ENCODE measurements at regions not wholly inside any gene's neighbourhood (a gene's known extent, or its start where the extent isn't known, plus 50 kb on each side); places are given as distances from the start of the nearest gene placed in this dataset.

DNA sequence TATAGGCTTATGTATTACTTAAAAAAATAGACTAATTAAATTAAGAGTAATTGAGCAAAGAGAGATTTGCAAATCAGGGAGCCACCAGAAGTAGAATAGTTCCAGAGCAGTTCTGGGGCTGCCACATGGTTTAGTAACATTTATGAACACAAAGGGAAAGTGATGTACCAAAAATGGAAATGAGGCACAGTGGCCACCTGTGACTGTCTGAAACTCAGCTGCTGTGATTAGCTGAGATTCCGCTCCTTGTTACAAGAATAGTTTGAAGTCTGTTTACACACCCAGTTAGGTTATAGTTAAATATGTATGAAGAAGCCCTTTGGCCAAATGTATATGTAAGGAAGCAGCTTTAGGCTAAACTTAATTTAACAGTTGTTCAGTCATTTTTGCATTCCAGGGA, 901.5 kb upstream of the CHORDC1 start:
- Histone ChIP-seq H3K9me3 (ENCODE audit: control insufficient read depth in 1 of 2, low read length in 2 of 2) (no peaks in the 10 kb centered on the region), H3K36me3 (ENCODE audit: control insufficient read depth in 1 of 2, insufficient read depth in 2 of 2, low read length in 2 of 2) (no peaks in the 10 kb centered on the region), H3K9ac (ENCODE audit: low read depth in 1 of 2, low read length in 2 of 2) (no peak overlapping the region), H3K27ac (ENCODE audit: low read depth, low read length) (no peak overlapping the region), H3K27me3 (ENCODE audit: control insufficient read depth in 1 of 2, insufficient read depth in 2 of 2, low read length in 2 of 2) (no peaks in the 10 kb centered on the region), H3K4me1 (ENCODE audit: control insufficient read depth in 1 of 2, insufficient read depth in 2 of 2, low read length in 2 of 2) (no peaks in the 10 kb centered on the region), H3K4me3 (ENCODE audit: low read depth in 1 of 2, low read length in 2 of 2) (no peak overlapping the region)

DNA sequence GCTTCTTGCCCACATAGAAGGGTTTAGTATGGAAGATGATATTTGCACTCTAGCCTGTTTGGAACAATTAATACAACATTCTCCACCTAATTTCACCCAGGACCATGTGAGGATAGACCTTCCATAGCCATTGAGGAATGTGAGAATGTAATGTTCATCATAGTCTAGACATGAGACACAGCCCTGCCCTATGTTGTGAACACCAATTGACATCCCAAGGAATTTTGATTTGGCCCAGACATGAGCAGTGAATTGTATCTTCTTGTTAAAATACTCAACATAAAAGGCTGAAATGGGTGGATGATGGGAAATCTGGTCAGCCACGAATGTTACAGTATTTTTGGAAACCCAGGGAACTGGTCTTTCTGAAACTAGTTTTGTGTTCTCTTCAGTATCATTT, 892.3 kb upstream of the CHORDC1 start:
- Histone ChIP-seq H3K27me3 (ENCODE audit: control insufficient read depth in 1 of 2, insufficient read depth in 2 of 2, low read length in 2 of 2) (no peaks in the 10 kb centered on the region), H3K4me1 (ENCODE audit: control insufficient read depth in 1 of 2, insufficient read depth in 2 of 2, low read length in 2 of 2) (no peaks in the 10 kb centered on the region), H3K36me3 (ENCODE audit: control insufficient read depth in 1 of 2, insufficient read depth in 2 of 2, low read length in 2 of 2) (no peaks in the 10 kb centered on the region), H3K27ac (ENCODE audit: low read depth, low read length) (no peak overlapping the region), H3K9ac (ENCODE audit: low read depth in 1 of 2, low read length in 2 of 2) (no peak overlapping the region), H3K9me3 (ENCODE audit: control insufficient read depth in 1 of 2, low read length in 2 of 2) (peaks cover 0 to 3% of the 10 kb centered on the region in 2 donors), H3K4me3 (ENCODE audit: low read depth in 1 of 2, low read length in 2 of 2) (no peak overlapping the region)

DNA sequence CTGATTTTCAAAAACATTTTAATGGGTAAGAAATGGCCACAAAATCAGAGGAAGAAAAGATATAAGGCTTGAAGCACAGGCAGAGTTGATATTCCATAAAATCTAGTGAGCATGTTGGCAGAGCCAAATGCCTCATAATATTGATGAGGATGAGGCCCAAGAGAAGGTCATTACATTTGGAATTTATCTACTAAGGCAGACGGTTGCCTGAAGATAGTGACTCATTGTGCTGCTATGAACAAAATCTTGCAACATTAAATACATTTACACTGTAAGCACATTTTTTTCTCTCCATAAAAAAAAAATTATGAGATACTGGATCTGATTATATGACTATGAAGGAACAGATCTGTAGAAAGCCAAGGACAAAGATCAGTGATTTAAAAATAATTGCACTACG, 881.4 kb upstream of the CHORDC1 start:
- Histone ChIP-seq H3K36me3 (ENCODE audit: control insufficient read depth in 1 of 2, insufficient read depth in 2 of 2, low read length in 2 of 2) (no peaks in the 10 kb centered on the region), H3K4me1 (ENCODE audit: control insufficient read depth in 1 of 2, insufficient read depth in 2 of 2, low read length in 2 of 2) (no peaks in the 10 kb centered on the region), H3K9ac (ENCODE audit: low read depth in 1 of 2, low read length in 2 of 2) (no peak overlapping the region), H3K27me3 (ENCODE audit: control insufficient read depth in 1 of 2, insufficient read depth in 2 of 2, low read length in 2 of 2) (no peaks in the 10 kb centered on the region), H3K27ac (ENCODE audit: low read depth, low read length) (no peak overlapping the region), H3K9me3 (ENCODE audit: control insufficient read depth in 1 of 2, low read length in 2 of 2) (no peaks in the 10 kb centered on the region), H3K4me3 (ENCODE audit: low read depth in 1 of 2, low read length in 2 of 2) (no peak overlapping the region)

DNA sequence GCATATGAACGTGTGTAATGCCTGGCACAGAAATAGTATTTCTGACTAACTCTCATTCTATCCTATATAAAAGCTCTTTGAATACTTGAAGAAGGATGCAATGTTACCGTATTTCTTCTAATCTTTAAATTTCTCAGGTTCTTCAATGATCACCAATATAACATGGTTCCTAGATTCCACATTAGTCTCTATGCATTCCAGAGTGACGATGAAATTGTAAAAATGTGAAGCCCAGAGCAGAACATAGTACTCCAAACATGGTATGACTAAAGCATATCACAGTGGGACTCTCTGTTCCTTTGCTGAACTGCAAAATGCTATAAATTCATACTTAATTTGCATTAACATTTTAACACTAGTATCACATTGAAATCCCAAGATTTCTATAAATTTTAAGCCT, 877.6 kb upstream of the CHORDC1 start:
- Histone ChIP-seq H3K36me3 (ENCODE audit: control insufficient read depth in 1 of 2, insufficient read depth in 2 of 2, low read length in 2 of 2) (no peaks in the 10 kb centered on the region), H3K27ac (ENCODE audit: low read depth, low read length) (no peak overlapping the region), H3K4me1 (ENCODE audit: control insufficient read depth in 1 of 2, insufficient read depth in 2 of 2, low read length in 2 of 2) (no peaks in the 10 kb centered on the region), H3K27me3 (ENCODE audit: control insufficient read depth in 1 of 2, insufficient read depth in 2 of 2, low read length in 2 of 2) (no peaks in the 10 kb centered on the region), H3K9ac (ENCODE audit: low read depth in 1 of 2, low read length in 2 of 2) (no peak overlapping the region), H3K9me3 (ENCODE audit: control insufficient read depth in 1 of 2, low read length in 2 of 2) (no peaks in the 10 kb centered on the region), H3K4me3 (ENCODE audit: low read depth in 1 of 2, low read length in 2 of 2) (no peak overlapping the region)

DNA sequence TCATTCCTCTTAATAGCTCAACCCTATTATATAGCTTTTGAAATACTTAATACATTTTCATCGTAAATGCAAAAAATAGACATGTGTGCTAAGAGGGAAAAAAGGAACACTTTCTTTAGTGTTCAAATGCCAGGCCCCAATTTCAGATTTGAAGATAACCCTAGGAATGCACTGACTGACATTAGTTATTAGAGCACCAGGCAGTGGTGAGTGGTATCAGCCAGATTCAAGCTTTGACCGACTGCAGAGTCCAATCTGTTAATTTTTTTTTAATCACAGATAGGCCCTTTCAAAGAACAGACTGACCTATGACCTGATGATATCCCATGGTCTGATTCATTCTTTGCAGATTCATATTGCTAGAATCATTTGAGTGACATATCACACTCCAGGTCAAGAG, 874.2 kb upstream of the CHORDC1 start:
- Histone ChIP-seq H3K27me3 (ENCODE audit: control insufficient read depth in 1 of 2, insufficient read depth in 2 of 2, low read length in 2 of 2) (no peaks in the 10 kb centered on the region), H3K4me1 (ENCODE audit: control insufficient read depth in 1 of 2, insufficient read depth in 2 of 2, low read length in 2 of 2) (no peaks in the 10 kb centered on the region), H3K4me3 (ENCODE audit: low read depth in 1 of 2, low read length in 2 of 2) (no peak overlapping the region), H3K9ac (ENCODE audit: low read depth in 1 of 2, low read length in 2 of 2) (no peak overlapping the region), H3K9me3 (ENCODE audit: control insufficient read depth in 1 of 2, low read length in 2 of 2) (no peaks in the 10 kb centered on the region), H3K36me3 (ENCODE audit: control insufficient read depth in 1 of 2, insufficient read depth in 2 of 2, low read length in 2 of 2) (no peaks in the 10 kb centered on the region), H3K27ac (ENCODE audit: low read depth, low read length) (no peak overlapping the region)

DNA sequence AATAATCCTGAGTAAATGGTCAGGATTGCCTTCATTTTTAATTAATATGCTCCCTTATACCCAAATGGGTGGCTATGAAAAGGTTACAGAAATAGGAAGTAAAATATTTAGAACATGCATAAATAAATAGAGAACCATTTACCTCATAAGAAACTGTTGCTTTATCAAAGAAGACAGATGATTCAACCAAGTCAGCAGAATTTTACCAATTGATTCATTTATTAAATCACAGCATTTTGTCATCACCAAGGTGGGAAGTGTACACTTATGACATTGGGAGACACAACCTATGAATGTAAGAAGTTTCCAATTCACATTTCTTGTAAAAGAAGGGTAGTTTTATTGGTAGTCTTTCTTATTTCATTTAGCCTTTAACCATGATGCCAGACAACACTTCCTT, 870.3 kb upstream of the CHORDC1 start:
- no peak overlapping the region for H3K9ac ChIP-seq (ENCODE audit: low read depth in 1 of 2, low read length in 2 of 2)
- H3K27me3 ChIP-seq (ENCODE audit: control insufficient read depth in 1 of 2, insufficient read depth in 2 of 2, low read length in 2 of 2) = no peaks in the 10 kb centered on the region
- no peak overlapping the region for H3K4me3 ChIP-seq (ENCODE audit: low read depth in 1 of 2, low read length in 2 of 2)
- no peak overlapping the region for H3K27ac ChIP-seq (ENCODE audit: low read depth, low read length)
- no peaks in the 10 kb centered on the region for H3K4me1 ChIP-seq (ENCODE audit: control insufficient read depth in 1 of 2, insufficient read depth in 2 of 2, low read length in 2 of 2)
- no peaks in the 10 kb centered on the region for H3K9me3 ChIP-seq (ENCODE audit: control insufficient read depth in 1 of 2, low read length in 2 of 2)
- H3K36me3 ChIP-seq (ENCODE audit: control insufficient read depth in 1 of 2, insufficient read depth in 2 of 2, low read length in 2 of 2) = no peaks in the 10 kb centered on the region

DNA sequence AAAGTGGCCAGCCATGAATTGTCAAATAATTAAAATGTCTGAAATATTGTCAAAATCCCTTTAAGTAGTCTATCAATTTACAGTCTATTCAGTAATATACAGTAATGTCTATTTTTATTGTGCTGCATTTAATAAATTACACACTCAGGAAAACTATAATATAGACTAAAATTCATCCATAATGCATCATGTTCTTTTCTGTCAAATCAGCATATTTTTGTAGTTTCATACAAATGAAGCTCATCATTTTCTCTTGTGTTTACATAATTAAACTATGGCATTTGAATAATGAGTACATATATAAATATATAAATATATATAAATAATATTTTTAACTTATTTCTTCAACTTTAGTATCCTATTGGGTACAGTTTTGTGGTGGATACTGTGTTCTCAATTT, 868.7 kb upstream of the CHORDC1 start:
- Histone ChIP-seq H3K9ac (ENCODE audit: low read depth in 1 of 2, low read length in 2 of 2) (no peak overlapping the region), H3K36me3 (ENCODE audit: control insufficient read depth in 1 of 2, insufficient read depth in 2 of 2, low read length in 2 of 2) (no peaks in the 10 kb centered on the region), H3K9me3 (ENCODE audit: control insufficient read depth in 1 of 2, low read length in 2 of 2) (no peaks in the 10 kb centered on the region), H3K27me3 (ENCODE audit: control insufficient read depth in 1 of 2, insufficient read depth in 2 of 2, low read length in 2 of 2) (no peaks in the 10 kb centered on the region), H3K4me1 (ENCODE audit: control insufficient read depth in 1 of 2, insufficient read depth in 2 of 2, low read length in 2 of 2) (no peaks in the 10 kb centered on the region), H3K4me3 (ENCODE audit: low read depth in 1 of 2, low read length in 2 of 2) (no peak overlapping the region), H3K27ac (ENCODE audit: low read depth, low read length) (no peak overlapping the region)

DNA sequence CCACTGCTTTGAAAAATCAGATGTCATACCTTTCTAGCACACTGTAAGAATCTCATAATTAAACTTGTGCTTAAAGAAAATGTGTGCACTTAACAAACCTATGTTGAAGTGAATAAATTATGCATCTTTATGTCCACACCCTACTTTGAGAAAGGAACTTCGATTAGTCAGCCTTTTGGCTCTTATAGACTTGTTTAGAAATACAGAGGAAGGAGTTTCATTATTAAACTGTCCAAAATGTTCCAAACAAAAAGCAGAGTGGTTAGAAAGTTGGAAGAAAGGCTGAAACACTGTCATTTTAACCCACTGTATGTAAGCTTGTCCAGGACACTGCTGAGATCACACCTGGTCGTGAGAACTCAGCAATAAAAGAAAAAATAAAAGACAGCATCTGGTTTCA, 863.2 kb upstream of the CHORDC1 start:
- Histone ChIP-seq H3K4me1 (ENCODE audit: control insufficient read depth in 1 of 2, insufficient read depth in 2 of 2, low read length in 2 of 2) (no peaks in the 10 kb centered on the region), H3K36me3 (ENCODE audit: control insufficient read depth in 1 of 2, insufficient read depth in 2 of 2, low read length in 2 of 2) (no peaks in the 10 kb centered on the region), H3K9me3 (ENCODE audit: control insufficient read depth in 1 of 2, low read length in 2 of 2) (peaks cover 0 to 2% of the 10 kb centered on the region in 2 donors), H3K9ac (ENCODE audit: low read depth in 1 of 2, low read length in 2 of 2) (no peak overlapping the region), H3K27me3 (ENCODE audit: control insufficient read depth in 1 of 2, insufficient read depth in 2 of 2, low read length in 2 of 2) (no peaks in the 10 kb centered on the region), H3K4me3 (ENCODE audit: low read depth in 1 of 2, low read length in 2 of 2) (no peak overlapping the region), H3K27ac (ENCODE audit: low read depth, low read length) (no peak overlapping the region)

DNA sequence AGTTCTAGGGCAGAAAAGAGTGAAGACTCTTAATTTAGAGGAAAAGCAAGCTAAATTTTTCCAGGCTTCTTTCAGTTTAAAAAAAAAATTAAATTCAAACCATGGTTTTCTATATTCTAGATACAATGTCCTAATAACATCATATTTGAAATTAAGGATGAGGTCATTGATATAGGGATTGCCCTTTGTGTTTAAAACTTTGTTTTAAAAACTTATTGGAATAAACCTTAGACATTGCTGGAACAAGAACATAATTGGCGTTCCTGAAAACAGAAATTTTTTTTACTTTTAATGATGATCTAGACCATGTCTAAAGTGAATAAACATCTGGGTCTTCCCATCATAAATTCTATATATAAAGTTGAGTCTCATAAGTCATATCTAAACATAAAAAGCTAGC, 859.4 kb upstream of the CHORDC1 start:
- Histone ChIP-seq H3K27ac (ENCODE audit: low read depth, low read length) (no peak overlapping the region), H3K9me3 (ENCODE audit: control insufficient read depth in 1 of 2, low read length in 2 of 2) (peaks cover 0 to 2% of the 10 kb centered on the region in 2 donors), H3K4me1 (ENCODE audit: control insufficient read depth in 1 of 2, insufficient read depth in 2 of 2, low read length in 2 of 2) (no peaks in the 10 kb centered on the region), H3K36me3 (ENCODE audit: control insufficient read depth in 1 of 2, insufficient read depth in 2 of 2, low read length in 2 of 2) (no peaks in the 10 kb centered on the region), H3K9ac (ENCODE audit: low read depth in 1 of 2, low read length in 2 of 2) (no peak overlapping the region), H3K4me3 (ENCODE audit: low read depth in 1 of 2, low read length in 2 of 2) (no peak overlapping the region), H3K27me3 (ENCODE audit: control insufficient read depth in 1 of 2, insufficient read depth in 2 of 2, low read length in 2 of 2) (no peaks in the 10 kb centered on the region)

DNA sequence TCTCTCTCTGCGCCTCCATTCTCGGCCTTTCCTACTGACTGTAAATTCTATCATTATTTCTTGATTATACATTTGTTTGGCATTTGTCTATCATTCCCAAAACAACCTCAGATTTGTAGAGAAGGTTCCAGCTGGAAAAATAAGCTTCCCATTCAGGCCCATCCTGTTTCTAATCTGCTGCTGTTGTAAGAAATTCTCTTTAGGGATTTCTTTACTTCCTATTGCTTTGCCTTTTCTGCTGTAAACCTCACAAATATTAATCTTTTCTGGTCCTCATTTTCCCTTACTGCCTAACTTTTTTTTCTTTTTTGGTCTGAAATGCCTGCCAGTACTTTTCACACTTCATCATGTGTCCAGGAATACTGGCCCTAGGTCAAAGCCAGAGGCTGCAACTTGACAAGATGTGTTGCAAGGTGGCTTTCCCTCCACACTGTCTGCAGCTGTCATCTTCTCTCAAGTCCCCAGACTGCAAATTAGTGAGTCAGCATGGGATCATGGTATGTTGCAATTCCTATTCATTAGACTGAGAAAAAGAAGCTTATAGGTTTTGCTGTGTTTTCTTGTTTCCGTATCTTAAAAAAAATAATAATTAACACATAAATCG, 858.7 kb upstream of the CHORDC1 start:
- Histone ChIP-seq H3K27me3 (ENCODE audit: control insufficient read depth in 1 of 2, insufficient read depth in 2 of 2, low read length in 2 of 2) (no peaks in the 10 kb centered on the region), H3K9me3 (ENCODE audit: control insufficient read depth in 1 of 2, low read length in 2 of 2) (peaks cover 0 to 2% of the 10 kb centered on the region in 2 donors), H3K4me3 (ENCODE audit: low read depth in 1 of 2, low read length in 2 of 2) (no peak overlapping the region), H3K4me1 (ENCODE audit: control insufficient read depth in 1 of 2, insufficient read depth in 2 of 2, low read length in 2 of 2) (no peaks in the 10 kb centered on the region), H3K9ac (ENCODE audit: low read depth in 1 of 2, low read length in 2 of 2) (no peak overlapping the region), H3K36me3 (ENCODE audit: control insufficient read depth in 1 of 2, insufficient read depth in 2 of 2, low read length in 2 of 2) (no peaks in the 10 kb centered on the region), H3K27ac (ENCODE audit: low read depth, low read length) (no peak overlapping the region)

DNA sequence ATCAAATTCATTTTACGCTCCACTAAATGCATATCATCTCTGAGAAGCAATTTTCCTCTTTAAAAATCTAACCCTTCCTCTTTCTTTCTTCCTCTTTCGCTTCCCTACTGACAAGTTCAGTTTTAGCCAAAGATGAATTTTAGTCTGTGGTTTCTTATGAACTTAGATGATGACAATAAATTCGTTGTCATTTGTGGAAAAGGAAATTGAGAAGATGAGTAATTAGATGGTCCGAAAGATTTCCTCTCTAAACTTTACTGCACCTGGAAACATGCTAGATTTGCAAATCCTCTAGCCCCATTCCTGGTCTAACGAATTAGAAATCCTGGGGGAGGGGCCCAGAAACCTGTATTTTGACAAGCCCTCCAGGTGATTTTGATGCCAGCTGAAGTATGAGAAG, 855.4 kb upstream of the CHORDC1 start:
- H3K9ac ChIP-seq (ENCODE audit: low read depth in 1 of 2, low read length in 2 of 2) = no peak overlapping the region
- no peak overlapping the region for H3K27ac ChIP-seq (ENCODE audit: low read depth, low read length)
- H3K4me3 ChIP-seq (ENCODE audit: low read depth in 1 of 2, low read length in 2 of 2) = no peak overlapping the region
- H3K9me3 ChIP-seq (ENCODE audit: control insufficient read depth in 1 of 2, low read length in 2 of 2) = no peaks in the 10 kb centered on the region
- no peaks in the 10 kb centered on the region for H3K27me3 ChIP-seq (ENCODE audit: control insufficient read depth in 1 of 2, insufficient read depth in 2 of 2, low read length in 2 of 2)
- no peaks in the 10 kb centered on the region for H3K36me3 ChIP-seq (ENCODE audit: control insufficient read depth in 1 of 2, insufficient read depth in 2 of 2, low read length in 2 of 2)
- H3K4me1 ChIP-seq (ENCODE audit: control insufficient read depth in 1 of 2, insufficient read depth in 2 of 2, low read length in 2 of 2) = no peaks in the 10 kb centered on the region

Data from duodenal mucosa (tissue), 2 donors.